GM23338 (cell line): ENCODE measurements at regions not wholly inside any gene's neighbourhood (a gene's known extent, or its start where the extent isn't known, plus 50 kb on each side); places are given as distances from the start of the nearest gene placed in this dataset.

Experiments used
- ATAC-seq: fragments of 200-7000 bp; cut with Tn5 transposase; 3 replicates; pipeline ENCODE4 v1.9.1; 2020
- DNase-seq: peaks from one replicate; pipeline ENCODE4 v3.0.0-alpha.2; 2015; ENCODE audit warnings: low spot score
- H2AFZ ChIP-seq: fragments of 200-600 bp; sonication (generic); 2 replicates; pipeline ENCODE4 v1.8.0; 2016; ENCODE audit warnings: antibody characterized with exemption, mild to moderate bottlenecking, moderate library complexity
- H3F3A ChIP-seq: fragments of 200-600 bp; sonication (generic); replicated peaks from 2 replicates; pipeline ENCODE4 v1.8.0; 2017; ENCODE audit warnings: antibody characterized with exemption, mixed run types, low read depth
- H3K27ac ChIP-seq: fragments of 200-600 bp; sonication (generic); 2 replicates; pipeline ENCODE4 v1.6.1; 2016; ENCODE audit warnings: low read depth
- H3K27me3 ChIP-seq: fragments of 200-600 bp; sonication (generic); 2 replicates; pipeline ENCODE4 v1.8.0; 2016; ENCODE audit warnings: mild to moderate bottlenecking, mixed run types, moderate library complexity; ENCODE audit not compliant: insufficient read depth
- H3K36me3 ChIP-seq: fragments of 200-600 bp; sonication (generic); 2 replicates; pipeline ENCODE4 v1.8.0; 2016; ENCODE audit warnings: mild to moderate bottlenecking; ENCODE audit not compliant: insufficient read depth
- H3K4me1 ChIP-seq: fragments of 200-600 bp; sonication (generic); 2 replicates; pipeline ENCODE4 v1.8.0; 2016; ENCODE audit warnings: mild to moderate bottlenecking, moderate library complexity; ENCODE audit not compliant: insufficient read depth
- H3K4me2 ChIP-seq: fragments of 200-600 bp; sonication (generic); 2 replicates; pipeline ENCODE4 v1.7.1; 2017; ENCODE audit warnings: mixed run types
- H3K4me3 ChIP-seq: fragments of 200-600 bp; sonication (generic); 2 replicates; pipeline ENCODE4 v1.6.1; 2016; ENCODE audit warnings: mixed run types
- H3K79me2 ChIP-seq: fragments of 200-600 bp; sonication (generic); replicated peaks from 2 replicates; pipeline ENCODE4 v1.8.0; 2017; ENCODE audit warnings: mild to moderate bottlenecking; ENCODE audit not compliant: insufficient read depth
- H3K9me2 ChIP-seq: fragments of 200-600 bp; sonication (generic); 2 replicates; pipeline ENCODE4 v1.8.0; 2017; ENCODE audit not compliant: insufficient read depth
- H4K20me1 ChIP-seq: fragments of 200-600 bp; sonication (generic); replicated peaks from 2 replicates; pipeline ENCODE4 v1.8.0; 2017; ENCODE audit warnings: mild to moderate bottlenecking; ENCODE audit not compliant: insufficient read depth
- H3K27ac Mint-ChIP-seq: 2 replicates; pipeline ENCODE4 v1.8.0; 2020; ENCODE audit warnings: inconsistent platforms, mild to moderate bottlenecking, moderate library complexity, mixed read lengths
- H3K27me3 Mint-ChIP-seq: 3 replicates; pipeline ENCODE4 v1.8.0; 2022; ENCODE audit warnings: low read depth, mild to moderate bottlenecking, moderate library complexity, mixed read lengths, inconsistent platforms; ENCODE audit not compliant: insufficient read depth, poor library complexity
- H3K36me3 Mint-ChIP-seq: 3 replicates; pipeline ENCODE4 v1.8.0; 2021; ENCODE audit warnings: low read depth, mild to moderate bottlenecking, inconsistent platforms, moderate library complexity, mixed read lengths
- H3K4me1 Mint-ChIP-seq: 3 replicates; pipeline ENCODE4 v1.8.0; 2020; ENCODE audit warnings: mild to moderate bottlenecking, inconsistent platforms, mixed read lengths
- H3K4me3 Mint-ChIP-seq: 3 replicates; pipeline ENCODE4 v1.8.0; 2021; ENCODE audit warnings: moderate library complexity, mild to moderate bottlenecking, inconsistent platforms, mixed read lengths
- H3K9me3 Mint-ChIP-seq: 3 replicates; pipeline ENCODE4 v1.8.0; 2020; ENCODE audit warnings: moderate library complexity, mild to moderate bottlenecking, inconsistent platforms, mixed read lengths
- CREB1 ChIP-seq: fragments of 250-450 bp; sonication (Bioruptor Pico); IDR thresholded peaks from 2 replicates; pipeline ENCODE4 v1.5.0; 2020; ENCODE audit warnings: low read depth, mild to moderate bottlenecking, moderate library complexity
- CTCF ChIP-seq, 2 experiments: fragments of 200-600 bp in 1 of 2; sonication (generic) in 1 of 2; conservative IDR thresholded peaks; 2 replicates each; pipeline versions ENCODE4 v1.5.1 to v1.6.1; 2016 to 2017; ENCODE audit warnings: antibody characterized with exemption in 2 of 2, low read depth in 2 of 2, mild to moderate bottlenecking in 2 of 2, moderate library complexity in 1 of 2
- ETS1 ChIP-seq: IDR thresholded peaks from 2 replicates; pipeline ENCODE4 v1.6.1; 2016; ENCODE audit warnings: antibody characterized with exemption
- EZH2 ChIP-seq: fragments of 200-600 bp; sonication (generic); IDR thresholded peaks from one replicate; pipeline ENCODE4 v1.8.0; 2017; ENCODE audit warnings: antibody characterized with exemption, mild to moderate bottlenecking, low read depth; ENCODE audit not compliant: unreplicated experiment
- EZH2phosphoT487 ChIP-seq: fragments of 200-600 bp; sonication (generic); IDR thresholded peaks from one replicate; pipeline ENCODE4 v1.8.1; 2018; ENCODE audit warnings: antibody characterized with exemption; ENCODE audit not compliant: unreplicated experiment
- JUNB ChIP-seq: IDR thresholded peaks from one replicate; pipeline ENCODE4 v1.6.1; 2016; ENCODE audit warnings: antibody characterized with exemption; ENCODE audit not compliant: unreplicated experiment
- NANOG ChIP-seq: IDR thresholded peaks from 2 replicates; pipeline ENCODE4 v1.6.1; 2016; ENCODE audit warnings: antibody characterized with exemption, borderline replicate concordance
- POLR2AphosphoS5 ChIP-seq: IDR thresholded peaks from 2 replicates; pipeline ENCODE4 v1.6.1; 2016; ENCODE audit warnings: antibody characterized with exemption, low read depth
- REST ChIP-seq: IDR thresholded peaks from one replicate; pipeline ENCODE4 v1.6.1; 2018; ENCODE audit warnings: antibody characterized with exemption; ENCODE audit not compliant: unreplicated experiment
- STAT1 ChIP-seq: IDR thresholded peaks from one replicate; pipeline ENCODE4 v1.6.1; 2016; ENCODE audit warnings: antibody characterized with exemption; ENCODE audit not compliant: unreplicated experiment
- ZNF114 ChIP-seq: fragments of 250-450 bp; sonication (Bioruptor Pico); IDR thresholded peaks from 2 replicates; pipeline ENCODE4 v1.5.0; 2020; ENCODE audit warnings: mild to moderate bottlenecking, moderate library complexity
- ZNF331 ChIP-seq: fragments of 250-450 bp; sonication (Bioruptor Pico); IDR thresholded peaks from 2 replicates; pipeline ENCODE4 v1.5.0; 2020; ENCODE audit warnings: low read depth, mild to moderate bottlenecking, moderate library complexity
- ZNF462 ChIP-seq: fragments of 250-450 bp; sonication (Bioruptor Pico); IDR thresholded peaks from 2 replicates; pipeline ENCODE4 v1.5.0; 2020; ENCODE audit warnings: mild to moderate bottlenecking, moderate library complexity

DNA sequence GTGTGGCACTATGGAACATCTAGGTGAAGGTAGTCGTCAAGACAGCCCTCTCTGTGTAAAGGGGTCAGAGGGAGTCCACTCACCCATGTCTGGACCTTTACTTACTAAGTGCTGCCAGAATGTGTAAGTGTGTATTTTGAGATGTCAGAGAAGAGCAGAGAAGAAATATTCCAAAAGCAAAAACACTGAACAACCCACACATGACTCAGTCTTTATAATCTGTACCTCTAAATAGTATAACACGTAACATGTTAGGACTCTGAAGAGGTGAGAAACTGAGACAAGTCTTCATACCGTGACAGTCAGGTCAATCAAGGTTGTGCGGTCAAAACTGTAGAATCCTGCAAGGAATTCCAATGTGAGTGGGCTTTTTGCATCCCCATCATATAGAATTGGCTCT, 555.2 kb downstream of the LMO4 start (continued):
- no peak for TF ChIP-seq EZH2
- no peak for TF ChIP-seq ZNF114 (CRISPR knock-in tag)
- TF ChIP-seq ZNF331 (CRISPR knock-in tag), result no peak

DNA sequence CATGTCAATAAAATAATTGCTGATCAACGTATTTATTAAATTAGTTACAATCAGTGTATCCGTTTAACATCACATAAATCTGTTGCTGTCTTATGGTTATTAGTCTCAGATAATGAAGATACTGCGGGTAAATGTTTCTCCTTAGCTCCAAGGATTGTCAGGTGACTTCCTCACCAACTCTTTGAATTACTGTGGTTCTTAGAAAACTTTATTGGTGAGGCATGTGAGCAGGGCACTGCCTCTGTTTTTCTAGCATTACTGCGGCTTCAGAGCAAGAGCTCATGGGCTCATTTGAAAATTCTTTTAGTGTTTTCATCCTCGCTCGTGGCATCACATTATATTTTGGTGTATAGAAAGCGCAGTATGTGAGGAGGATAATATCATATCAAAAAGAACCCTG, 555.9 kb downstream of the LMO4 start:
- DNase-seq, result no peak
- H3K27ac Mint-ChIP-seq, result no peak overlapping the region
- H3K9me3 Mint-ChIP-seq, result peaks cover 11% of the 10 kb centered on the region
- H3K9me2 ChIP-seq, result peaks cover 5% of the 10 kb centered on the region; the same call in 1 of the 2 replicates
- no peaks in the 10 kb centered on the region for H3F3A ChIP-seq
- H3K4me3 ChIP-seq, result no peak overlapping the region
- H3K27ac ChIP-seq, result no peak overlapping the region
- no peak overlapping the region for H3K4me2 ChIP-seq
- ATAC-seq, result no peak
- no peaks in the 10 kb centered on the region for H4K20me1 ChIP-seq
- no peaks in the 10 kb centered on the region for H3K79me2 ChIP-seq
- H3K4me3 Mint-ChIP-seq, result no peak overlapping the region
- TF ChIP-seq CTCF (conservative IDR thresholded peaks at IDR 0.05; ENCODE audit: low read depth in 2 of 2), result no peak
- TF ChIP-seq POLR2AphosphoS5, result no peak
- no peak for TF ChIP-seq ZNF114 (CRISPR knock-in tag)
- TF ChIP-seq EZH2phosphoT487, result no peak
- TF ChIP-seq CREB1, result no peak
- TF ChIP-seq ZNF462, result no peak
- TF ChIP-seq ZNF331 (CRISPR knock-in tag), result no peak
- no peak for TF ChIP-seq ETS1
- no peak for TF ChIP-seq JUNB
- no peak for TF ChIP-seq STAT1
- no peak for TF ChIP-seq EZH2
- no peak for TF ChIP-seq REST
- TF ChIP-seq NANOG, result no peak
- peaks cover 5% of the 10 kb centered on the region for H3K36me3 Mint-ChIP-seq
- H3K36me3 ChIP-seq, result no peaks in the 10 kb centered on the region
- no peaks in the 10 kb centered on the region for H3K27me3 ChIP-seq
- no peaks in the 10 kb centered on the region for H3K4me1 ChIP-seq
- H2AFZ ChIP-seq, result peak overlapping the region; percentile 18; the same call in 1 of the 2 replicates
- H3K4me1 Mint-ChIP-seq, result no peaks in the 10 kb centered on the region
- H3K27me3 Mint-ChIP-seq, result no peaks in the 10 kb centered on the region
